H9 (cell line): ENCODE measurements at regions not wholly inside any gene's neighbourhood (a gene's known extent, or its start where the extent isn't known, plus 50 kb on each side); places are given as distances from the start of the nearest gene placed in this dataset.

Source experiments
- DNase-seq: peaks from one replicate; pipeline ENCODE4 v3.0.0-alpha.2; 2017
- H2AFZ ChIP-seq: one replicate; pipeline ENCODE4 v1.6.1; 2013; ENCODE audit warnings: mild to moderate bottlenecking, low read length, control low read depth, moderate library complexity
- H2AK5ac ChIP-seq: 2 replicates; pipeline ENCODE4 v1.6.1; 2013; ENCODE audit warnings: low read length, control low read depth, mixed read lengths; ENCODE audit not compliant: insufficient read length
- H2BK120ac ChIP-seq: one replicate; pipeline ENCODE4 v1.6.1; 2013; ENCODE audit warnings: low read depth, mild to moderate bottlenecking, low read length, control low read depth, inconsistent platforms; ENCODE audit not compliant: poor library complexity, severe bottlenecking
- H2BK12ac ChIP-seq: 2 replicates; pipeline ENCODE4 v1.6.1; 2013; ENCODE audit warnings: low read length, control low read depth, mixed read lengths, low read depth; ENCODE audit not compliant: insufficient read length
- H2BK15ac ChIP-seq: 2 replicates; pipeline ENCODE4 v1.6.1; 2013; ENCODE audit warnings: low read depth, low read length, control low read depth
- H2BK20ac ChIP-seq: one replicate; pipeline ENCODE4 v1.6.1; 2013; ENCODE audit warnings: low read depth, mild to moderate bottlenecking, low read length, control low read depth, inconsistent platforms; ENCODE audit not compliant: poor library complexity, severe bottlenecking
- H2BK5ac ChIP-seq: 2 replicates; pipeline ENCODE4 v1.6.1; 2013; ENCODE audit warnings: low read length, control low read depth, mixed read lengths; ENCODE audit not compliant: insufficient read length
- H3K14ac ChIP-seq: 2 replicates; pipeline ENCODE4 v1.6.1; 2013; ENCODE audit warnings: low read length, control low read depth; ENCODE audit not compliant: insufficient read depth
- H3K18ac ChIP-seq: 2 replicates; pipeline ENCODE4 v1.6.1; 2013; ENCODE audit warnings: low read depth, mild to moderate bottlenecking, mixed read lengths, low read length, control low read depth; ENCODE audit not compliant: insufficient read length
- H3K23ac ChIP-seq: 2 replicates; pipeline ENCODE4 v1.6.1; 2013; ENCODE audit warnings: low read length, control low read depth, mixed read lengths, low read depth; ENCODE audit not compliant: insufficient read length
- H3K23me2 ChIP-seq: 2 replicates; pipeline ENCODE4 v1.6.1; 2013; ENCODE audit warnings: low read depth, mild to moderate bottlenecking, mixed read lengths, low read length, control low read depth; ENCODE audit not compliant: insufficient read length, poor library complexity, severe bottlenecking
- H3K27ac ChIP-seq: 2 replicates; pipeline ENCODE4 v1.5.1; 2013; ENCODE audit warnings: low read length, control low read depth, mixed read lengths, low read depth; ENCODE audit not compliant: insufficient read length
- H3K27me3 ChIP-seq: 2 replicates; pipeline ENCODE4 v1.6.1; 2013; ENCODE audit warnings: low read length, control low read depth, inconsistent platforms; ENCODE audit not compliant: insufficient read depth
- H3K4ac ChIP-seq: 2 replicates; pipeline ENCODE4 v1.6.1; 2013; ENCODE audit warnings: low read depth, mild to moderate bottlenecking, control low read depth, inconsistent platforms, low read length, moderate library complexity
- H3K4me1 ChIP-seq: 2 replicates; pipeline ENCODE4 v1.6.1; 2013; ENCODE audit warnings: low read length, control low read depth, inconsistent platforms; ENCODE audit not compliant: insufficient read depth
- H3K4me2 ChIP-seq: 2 replicates; pipeline ENCODE4 v1.6.1; 2013; ENCODE audit warnings: low read length, control low read depth, mixed read lengths; ENCODE audit not compliant: insufficient read length, insufficient read depth
- H3K56ac ChIP-seq: 2 replicates; pipeline ENCODE4 v1.6.1; 2013; ENCODE audit warnings: low read depth, mild to moderate bottlenecking, mixed read lengths, low read length, control low read depth; ENCODE audit not compliant: insufficient read length
- H3K79me1 ChIP-seq: 2 replicates; pipeline ENCODE4 v1.6.1; 2013; ENCODE audit warnings: low read depth, mild to moderate bottlenecking, moderate library complexity, low read length, control low read depth, inconsistent platforms; ENCODE audit not compliant: insufficient read depth, poor library complexity, severe bottlenecking
- H3K79me2 ChIP-seq: 2 replicates; pipeline ENCODE4 v1.6.1; 2013; ENCODE audit warnings: low read length, control low read depth, inconsistent platforms; ENCODE audit not compliant: insufficient read depth
- H3K9ac ChIP-seq: 2 replicates; pipeline ENCODE4 v1.6.1; 2013; ENCODE audit warnings: low read length, control low read depth, mixed read lengths; ENCODE audit not compliant: insufficient read length; ENCODE audit errors: extremely low read depth
- H3K9me3 ChIP-seq: one replicate; pipeline ENCODE4 v1.6.1; 2013; ENCODE audit warnings: low read depth, low read length, inconsistent platforms; ENCODE audit not compliant: control insufficient read depth
- H3T11ph ChIP-seq: one replicate; pipeline ENCODE4 v1.6.1; 2013; ENCODE audit warnings: mild to moderate bottlenecking, low read length, control low read depth, inconsistent platforms
- H4K20me1 ChIP-seq: one replicate; pipeline ENCODE4 v1.6.1; 2013; ENCODE audit not compliant: control insufficient read depth, insufficient read length, insufficient read depth
- H4K5ac ChIP-seq: 2 replicates; pipeline ENCODE4 v1.6.1; 2013; ENCODE audit warnings: low read depth, mild to moderate bottlenecking, mixed read lengths, low read length, control low read depth; ENCODE audit not compliant: insufficient read length
- H4K8ac ChIP-seq: replicated peaks from 2 replicates; pipeline ENCODE4 v1.6.1; 2013; ENCODE audit warnings: low read length, control low read depth, mixed read lengths, low read depth; ENCODE audit not compliant: insufficient read length
- H4K91ac ChIP-seq: 2 replicates; pipeline ENCODE4 v1.6.1; 2013; ENCODE audit warnings: low read depth, mild to moderate bottlenecking, moderate library complexity, mixed read lengths, low read length, control low read depth; ENCODE audit not compliant: insufficient read length
- H3K27ac Mint-ChIP-seq, 3 experiments: 2 replicates in 2 of 3; 3 replicates in 1 of 3; pipeline ENCODE4 v1.8.0; 2020 to 2021; ENCODE audit warnings: mixed read lengths in 3 of 3, mild to moderate bottlenecking in 1 of 3, moderate library complexity in 1 of 3
- H3K27me3 Mint-ChIP-seq: 2 replicates; pipeline ENCODE4 v1.8.0; 2021; ENCODE audit warnings: low read depth, mild to moderate bottlenecking, moderate library complexity, mixed read lengths
- H3K36me3 Mint-ChIP-seq, 3 experiments: 2 replicates in 2 of 3; 3 replicates in 1 of 3; pipeline ENCODE4 v1.8.0; 2020 to 2021; ENCODE audit warnings: low read depth in 3 of 3, mixed read lengths in 3 of 3; ENCODE audit not compliant: insufficient read depth in 1 of 3
- H3K4me1 Mint-ChIP-seq, 2 experiments: 2 replicates each; pipeline ENCODE4 v1.8.0; 2020; ENCODE audit warnings: mixed read lengths in 2 of 2
- H3K4me3 Mint-ChIP-seq, 2 experiments: 2 replicates in 1 of 2; 3 replicates in 1 of 2; pipeline ENCODE4 v1.8.0; 2020 to 2021; ENCODE audit warnings: mild to moderate bottlenecking in 2 of 2, mixed read lengths in 2 of 2, moderate library complexity in 1 of 2
- H3K9me3 Mint-ChIP-seq, 2 experiments: 2 replicates in 1 of 2; 3 replicates in 1 of 2; pipeline ENCODE4 v1.8.0; 2020; ENCODE audit warnings: mild to moderate bottlenecking in 2 of 2, mixed read lengths in 2 of 2, moderate library complexity in 1 of 2
- CTCF ChIP-seq: fragments of 200-600 bp; sonication (generic); conservative IDR thresholded peaks from 3 replicates; pipeline ENCODE4 v1.8.0; 2021; ENCODE audit warnings: antibody characterized with exemption, mild to moderate bottlenecking
- WGBS: extraction: QIAGEN DNeasy Blood & Tissue Kit; methylation state at CpG from one replicate; pipeline ENCODE4 v1.1.7; 2013; ENCODE audit warnings: missing lambda C conversion rate, low lambda C conversion rate, mixed read lengths; ENCODE audit not compliant: insufficient read length; ENCODE audit errors: extremely low coverage; 5-methylcytosine and 5-hydroxymethylcytosine counted together

- H4K5ac ChIP-seq = no peak overlapping the region
- no peak overlapping the region for H2BK15ac ChIP-seq
- no peak overlapping the region for H2AFZ ChIP-seq
- H3K9me3 Mint-ChIP-seq = no peaks in the 10 kb centered on the region
- H3K14ac ChIP-seq = no peak overlapping the region
- H2BK120ac ChIP-seq = no peak overlapping the region
- H2BK20ac ChIP-seq = no peak overlapping the region
- no peaks in the 10 kb centered on the region for H3K79me1 ChIP-seq
- H3K27ac ChIP-seq = no peak overlapping the region
- no peak overlapping the region for H2BK5ac ChIP-seq
- H4K8ac ChIP-seq = no peak overlapping the region
- TF ChIP-seq CTCF = no peak
- H3K23ac ChIP-seq = no peak overlapping the region
- no peak for DNase-seq
- H3K9ac ChIP-seq = no peak overlapping the region
- H3K4me2 ChIP-seq = no peak overlapping the region
- no CpG with 5 or more reads among the region's 8 CpGs for WGBS
- H3T11ph ChIP-seq = no peak overlapping the region
- peaks cover 9% of the 10 kb centered on the region for H3K27me3 Mint-ChIP-seq
- H2BK12ac ChIP-seq = no peak overlapping the region
- H2AK5ac ChIP-seq = no peak overlapping the region
- H3K36me3 Mint-ChIP-seq = no peaks in the 10 kb centered on the region
- H3K4me1 ChIP-seq = no peaks in the 10 kb centered on the region
- H3K27me3 ChIP-seq = no peaks in the 10 kb centered on the region
- no peak overlapping the region for H3K4ac ChIP-seq
- H3K23me2 ChIP-seq = no peaks in the 10 kb centered on the region
- H4K91ac ChIP-seq = no peak overlapping the region
- no peaks in the 10 kb centered on the region for H4K20me1 ChIP-seq
- no peak overlapping the region for H3K18ac ChIP-seq
- H3K9me3 ChIP-seq = no peaks in the 10 kb centered on the region
- no peak overlapping the region for H3K4me3 Mint-ChIP-seq
- H3K79me2 ChIP-seq = no peaks in the 10 kb centered on the region
- peaks cover 6 to 14% of the 10 kb centered on the region in 2 experiments for H3K4me1 Mint-ChIP-seq
- no peak overlapping the region for H3K27ac Mint-ChIP-seq
- no peak overlapping the region for H3K56ac ChIP-seq
These were observed 205.2 kb upstream of the SHH start for GRCh38 chr7:156017431-156017830.
